Mononuclear cell (primary cell): ENCODE measurements at regions not wholly inside any gene's neighbourhood (a gene's known extent, or its start where the extent isn't known, plus 50 kb on each side); places are given as distances from the start of the nearest gene placed in this dataset.

Experiments
- H3K27me3 ChIP-seq: 2 replicates; pipeline ENCODE4 v1.6.0; 2011; ENCODE audit warnings: low read length, control low read depth; ENCODE audit not compliant: insufficient read depth
- H3K4me1 ChIP-seq: 2 replicates; pipeline ENCODE4 v1.5.1; 2011; ENCODE audit warnings: mild to moderate bottlenecking, low read length, control low read depth; ENCODE audit not compliant: insufficient read depth
- H3K4me3 ChIP-seq: 2 replicates; pipeline ENCODE4 v1.5.1; 2011; ENCODE audit warnings: mild to moderate bottlenecking, low read length, moderate library complexity
- H3K9me3 ChIP-seq: 2 replicates; pipeline ENCODE4 v1.5.1; 2011; ENCODE audit warnings: low read depth, mild to moderate bottlenecking, control low read depth, low read length

DNA sequence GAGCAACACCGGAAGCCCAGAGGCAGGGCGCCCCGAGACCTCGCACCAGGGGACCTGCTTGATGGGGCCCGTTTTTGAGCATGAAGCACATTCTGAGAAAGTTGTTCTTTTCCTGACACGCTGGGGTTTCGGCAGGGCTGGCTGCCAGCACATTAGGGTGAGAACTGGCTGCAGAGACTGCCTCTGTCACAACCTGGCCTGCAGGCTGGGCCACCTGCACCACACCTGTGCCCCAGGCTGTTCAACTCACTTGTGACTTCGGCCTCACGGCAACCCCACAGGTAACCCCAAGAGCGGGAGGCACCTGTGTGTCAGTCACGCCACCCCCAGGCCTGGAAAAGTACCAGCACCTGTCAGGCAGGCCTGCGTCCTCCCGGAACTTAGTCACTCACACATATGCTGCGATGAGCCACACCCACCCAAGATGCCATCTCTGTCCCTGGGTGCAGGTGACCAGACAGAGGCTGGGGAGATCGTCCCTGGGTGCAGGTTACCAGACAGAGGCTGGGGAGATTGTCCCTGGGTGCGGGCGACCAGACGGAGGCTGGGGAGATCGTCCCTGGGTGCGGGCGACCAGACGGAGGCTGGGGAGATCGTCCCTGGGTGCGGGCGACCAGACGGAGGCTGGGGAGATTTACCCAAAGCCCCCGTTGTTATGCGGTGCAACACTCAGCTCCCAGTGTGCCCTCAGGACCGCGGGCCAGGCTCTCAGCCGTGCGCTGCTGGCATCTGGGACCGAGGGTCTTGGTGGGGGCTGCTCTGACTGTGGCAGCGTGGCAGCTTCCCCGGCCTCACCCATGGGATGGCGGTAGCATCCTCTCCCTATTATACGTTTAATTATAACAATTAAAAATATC lies 82.5 kb upstream of the BHLHE23 start:
- H3K4me1 ChIP-seq: no peaks in the 10 kb centered on the region
- no peaks in the 10 kb centered on the region for H3K27me3 ChIP-seq
- H3K9me3 ChIP-seq: no peaks in the 10 kb centered on the region
- no peak overlapping the region for H3K4me3 ChIP-seq

DNA sequence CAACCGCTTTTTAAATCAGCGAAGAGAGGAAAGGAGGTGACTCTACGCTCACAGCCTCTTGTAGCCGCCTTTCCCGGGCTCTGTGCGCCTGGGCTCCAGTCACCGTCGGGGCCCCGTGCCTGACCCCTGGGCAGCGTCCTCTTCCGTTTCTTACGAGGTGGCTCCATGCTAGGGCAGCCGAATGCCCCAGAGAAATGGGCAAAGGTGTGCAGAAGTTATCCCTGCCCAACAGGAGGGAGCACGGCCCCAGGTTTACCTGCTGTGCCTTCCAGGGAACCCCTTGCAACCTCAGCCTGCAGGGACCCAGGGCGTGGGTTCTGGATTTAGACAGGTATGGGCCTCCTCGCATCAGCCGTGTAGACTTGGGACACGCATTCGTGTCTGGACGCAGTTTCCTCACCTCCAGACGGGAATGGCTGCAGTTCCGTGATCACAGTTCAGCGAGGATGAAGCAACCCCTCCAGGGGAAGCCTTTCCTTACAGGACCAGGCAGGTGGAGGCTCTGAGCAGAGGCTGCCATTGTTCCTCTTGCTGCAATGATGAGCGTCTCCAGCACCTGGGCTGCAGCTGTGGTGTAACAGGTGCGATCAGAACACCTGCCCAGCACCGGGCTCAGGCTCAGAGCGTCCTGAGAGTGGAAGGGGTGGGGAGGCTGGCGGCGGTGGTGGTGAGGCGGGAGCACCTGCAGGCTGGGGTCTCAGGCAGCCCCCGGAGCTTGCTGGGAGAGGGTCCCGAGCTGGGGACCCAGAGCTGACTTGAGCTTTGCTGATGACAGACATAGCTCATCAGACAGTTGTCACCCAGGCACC lies 81.3 kb upstream of the BHLHE23 start:
- Histone ChIP-seq H3K4me3 (no peak overlapping the region), H3K27me3 (no peaks in the 10 kb centered on the region), H3K9me3 (no peaks in the 10 kb centered on the region), H3K4me1 (no peaks in the 10 kb centered on the region)

DNA sequence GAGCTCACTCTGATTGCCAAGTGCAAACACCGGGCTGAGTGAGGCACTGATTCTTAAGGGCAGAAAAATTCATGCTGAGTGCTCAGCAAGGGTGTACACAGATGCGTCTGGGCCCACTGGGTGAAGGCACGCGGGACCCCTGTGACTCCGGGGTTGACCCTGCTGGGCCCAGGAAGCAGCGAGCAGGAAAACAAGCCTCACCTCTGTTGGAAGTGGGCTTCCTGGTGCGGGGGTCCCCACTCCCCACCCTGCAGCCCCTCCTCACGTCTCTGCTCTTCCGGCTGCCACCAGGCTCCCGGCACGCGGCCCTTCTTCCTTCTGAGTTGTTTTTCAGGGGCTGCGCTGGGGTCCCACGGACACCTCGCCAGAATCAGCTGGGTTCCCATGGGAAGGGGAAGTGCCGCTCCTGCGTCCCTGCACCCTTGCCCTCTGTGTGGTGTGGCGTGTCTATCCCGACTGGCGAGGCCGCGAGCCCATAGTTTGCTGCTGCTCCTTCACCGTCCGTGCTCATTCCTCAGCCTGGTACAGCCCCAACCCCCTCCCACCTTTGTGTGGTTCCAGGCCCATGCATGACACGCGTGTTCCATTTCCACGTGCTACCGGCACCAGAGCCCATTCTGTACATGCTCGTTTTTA lies 80.6 kb upstream of the BHLHE23 start:
- Histone ChIP-seq H3K27me3 (no peaks in the 10 kb centered on the region), H3K4me3 (no peak overlapping the region), H3K4me1 (no peaks in the 10 kb centered on the region), H3K9me3 (no peaks in the 10 kb centered on the region)

DNA sequence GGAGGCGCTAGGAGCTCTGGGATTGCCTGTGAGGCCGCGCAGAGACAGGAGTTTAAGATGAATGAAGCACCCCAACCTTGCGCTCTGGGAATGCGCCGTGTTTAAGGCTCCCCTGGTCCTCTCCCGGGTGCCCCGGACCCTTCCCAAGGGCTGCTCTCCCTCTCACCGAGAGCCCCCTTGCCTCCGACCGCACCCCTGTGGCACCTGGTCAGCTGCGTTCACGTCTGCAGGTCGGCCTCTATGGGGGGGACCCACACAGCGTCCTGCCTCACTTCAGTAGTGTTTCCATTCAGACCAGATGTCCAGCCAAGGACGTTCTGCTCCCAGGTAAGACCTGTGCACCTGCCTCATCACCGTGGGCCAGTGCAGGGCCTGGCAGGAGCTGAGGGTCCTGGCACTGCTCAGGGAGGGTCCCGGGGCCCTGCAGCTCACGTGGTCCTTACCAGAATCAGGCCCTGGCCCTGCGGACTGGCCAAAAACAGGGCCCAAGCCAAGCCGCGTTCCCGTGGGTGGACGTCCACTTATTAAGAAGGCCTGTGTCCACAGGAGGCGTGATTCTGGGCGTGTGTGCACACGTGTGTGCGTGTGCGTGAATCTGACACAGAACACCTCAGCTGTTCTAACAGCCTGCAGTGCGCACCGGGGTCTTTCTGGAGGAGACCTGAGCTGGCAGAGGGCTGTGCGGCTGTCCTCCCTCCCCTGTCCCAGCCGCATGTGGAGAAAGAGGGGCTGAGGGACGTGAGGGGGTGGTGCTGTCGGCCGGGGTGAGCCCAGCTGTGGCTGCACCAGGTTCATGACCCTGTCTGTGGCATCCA lies 79.9 kb upstream of the BHLHE23 start:
- no peak overlapping the region for H3K4me3 ChIP-seq
- H3K9me3 ChIP-seq: no peaks in the 10 kb centered on the region
- no peaks in the 10 kb centered on the region for H3K27me3 ChIP-seq
- H3K4me1 ChIP-seq: no peaks in the 10 kb centered on the region

DNA sequence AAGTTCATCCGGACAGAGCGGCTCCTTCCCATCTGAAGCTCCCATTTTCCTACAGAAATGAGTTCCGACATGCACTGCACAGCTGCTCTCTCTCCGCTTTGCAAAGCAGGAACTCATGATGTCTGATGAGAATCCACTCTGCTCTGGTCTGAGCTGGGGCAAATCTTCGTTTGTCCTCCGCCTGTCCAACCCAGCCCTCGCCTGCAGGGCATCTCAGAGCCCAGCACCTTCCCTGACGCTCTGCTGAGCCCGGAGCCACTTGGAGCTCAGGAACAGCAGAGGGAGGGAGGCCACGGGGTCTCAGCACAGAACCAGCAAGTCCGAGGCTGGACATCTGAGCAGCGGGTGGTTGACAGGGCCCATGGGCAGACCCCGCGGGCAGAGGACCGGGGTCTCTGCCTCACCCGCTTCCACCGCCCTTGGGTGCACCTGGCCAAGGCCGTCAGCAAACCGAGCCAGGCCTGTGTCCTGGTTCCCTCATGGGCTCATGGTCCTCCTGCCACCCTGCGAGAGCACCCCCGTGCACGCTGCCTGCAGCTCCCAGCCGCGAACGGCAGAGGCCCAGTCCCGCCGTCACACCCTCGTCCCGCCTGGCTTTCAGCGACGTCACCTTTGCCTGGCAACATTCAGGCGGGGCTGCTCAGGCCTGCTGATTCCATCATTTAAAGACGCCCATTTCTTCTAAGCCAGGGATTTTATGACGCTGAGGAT lies 78.5 kb upstream of the BHLHE23 start:
- H3K9me3 ChIP-seq: no peaks in the 10 kb centered on the region
- no peaks in the 10 kb centered on the region for H3K4me1 ChIP-seq
- H3K4me3 ChIP-seq: no peak overlapping the region
- no peaks in the 10 kb centered on the region for H3K27me3 ChIP-seq

DNA sequence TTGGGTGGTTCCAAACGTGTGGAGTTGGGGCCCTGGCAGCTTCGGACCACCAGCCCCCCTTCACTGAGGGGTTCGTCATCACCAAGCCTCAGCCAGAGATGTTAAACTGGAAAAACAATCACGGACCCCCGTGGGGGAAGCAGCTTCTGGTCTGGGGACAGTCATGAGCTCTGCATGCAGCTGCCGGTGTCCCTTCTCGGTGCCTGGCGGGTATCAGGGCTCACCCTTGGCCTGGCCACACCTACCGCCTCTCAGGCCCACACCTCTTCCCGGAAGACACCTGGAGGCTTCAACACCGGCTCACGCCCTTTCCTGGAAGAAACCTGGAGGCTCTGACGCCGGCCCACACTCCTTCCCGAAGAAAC lies 77.8 kb upstream of the BHLHE23 start:
- Histone ChIP-seq H3K9me3 (no peaks in the 10 kb centered on the region), H3K27me3 (no peaks in the 10 kb centered on the region), H3K4me1 (no peaks in the 10 kb centered on the region), H3K4me3 (no peak overlapping the region)

DNA sequence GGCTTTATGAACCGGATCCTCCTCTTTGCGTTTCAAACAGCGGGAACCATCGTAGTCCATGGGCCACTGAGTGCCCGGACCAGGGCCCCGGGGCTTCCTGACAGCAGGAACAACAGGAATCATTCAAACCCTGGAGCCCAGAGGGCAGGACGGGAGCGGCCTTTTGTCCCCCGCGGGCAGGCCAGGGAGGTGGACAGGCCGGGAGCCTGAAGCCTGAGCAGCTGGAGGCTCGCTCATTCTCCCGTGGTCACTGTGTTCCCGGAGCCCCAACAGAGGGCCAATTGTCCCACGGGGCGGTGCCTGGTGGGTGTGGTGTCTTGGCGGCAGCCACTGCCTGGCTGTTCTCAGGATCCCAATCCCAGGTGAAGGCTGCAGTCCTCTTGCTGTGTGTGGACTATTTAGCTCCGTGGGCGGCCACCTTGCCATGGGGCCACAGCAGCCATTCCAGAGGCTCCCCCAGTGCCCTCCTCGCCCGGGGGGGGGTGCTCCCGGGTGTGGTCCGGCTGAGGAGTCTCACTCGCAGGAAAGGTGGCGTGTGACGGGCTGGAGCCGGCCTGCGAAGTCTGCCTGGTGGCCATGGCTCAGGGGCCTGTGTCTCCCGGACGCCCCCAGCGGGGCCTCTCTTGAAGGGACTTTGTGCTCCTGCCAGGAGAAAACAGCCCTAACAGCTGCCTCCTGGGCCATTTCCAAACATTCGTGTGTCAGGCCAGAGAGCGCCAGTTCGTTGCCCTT lies 77.2 kb upstream of the BHLHE23 start:
- H3K27me3 ChIP-seq: no peaks in the 10 kb centered on the region

DNA sequence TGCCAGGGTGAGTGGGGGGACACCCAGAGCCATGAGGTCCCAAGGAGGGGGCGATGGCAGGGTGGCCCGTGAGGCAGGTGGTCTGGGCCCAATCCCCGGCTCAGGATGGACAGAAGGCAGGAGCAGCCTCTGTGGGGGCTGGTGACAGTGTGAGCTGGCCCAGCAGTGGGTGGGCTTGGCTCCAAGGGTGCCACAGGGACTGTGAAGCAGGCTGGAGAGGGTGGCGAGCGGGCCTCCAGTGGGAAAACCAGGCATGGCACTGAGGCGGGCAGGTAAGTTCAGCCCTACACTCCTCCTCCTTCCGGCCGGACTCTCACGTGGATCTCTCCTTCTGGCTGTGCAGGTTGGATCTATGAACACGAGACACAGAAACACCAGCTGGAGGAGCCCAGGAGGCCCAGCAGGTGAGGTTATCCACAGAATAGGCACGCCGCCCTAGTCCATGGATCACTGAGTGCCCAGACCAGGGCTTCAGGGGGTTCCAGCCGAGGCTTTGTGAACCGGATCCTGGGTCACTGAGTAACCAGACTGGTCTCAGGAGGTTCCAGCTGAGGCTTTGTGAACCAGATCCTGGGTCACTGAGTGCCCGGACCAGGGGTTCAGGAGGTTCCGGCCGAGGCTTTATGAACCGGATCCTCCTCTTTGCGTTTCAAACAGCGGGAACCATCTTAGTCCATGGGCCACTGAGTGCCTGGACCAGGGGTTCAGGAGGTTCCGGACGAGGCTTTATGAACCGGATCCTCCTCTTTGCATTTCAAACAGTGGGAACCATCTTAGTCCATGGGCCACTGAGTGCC lies 76.4 kb upstream of the BHLHE23 start:
- peaks cover 6% of the 10 kb centered on the region for H3K9me3 ChIP-seq
- no peaks in the 10 kb centered on the region for H3K27me3 ChIP-seq

More for the DNA sequence above, 77.2 kb upstream of the BHLHE23 start:
- H3K4me1 ChIP-seq: no peaks in the 10 kb centered on the region
- H3K9me3 ChIP-seq: no peaks in the 10 kb centered on the region
- H3K4me3 ChIP-seq: no peak overlapping the region

DNA sequence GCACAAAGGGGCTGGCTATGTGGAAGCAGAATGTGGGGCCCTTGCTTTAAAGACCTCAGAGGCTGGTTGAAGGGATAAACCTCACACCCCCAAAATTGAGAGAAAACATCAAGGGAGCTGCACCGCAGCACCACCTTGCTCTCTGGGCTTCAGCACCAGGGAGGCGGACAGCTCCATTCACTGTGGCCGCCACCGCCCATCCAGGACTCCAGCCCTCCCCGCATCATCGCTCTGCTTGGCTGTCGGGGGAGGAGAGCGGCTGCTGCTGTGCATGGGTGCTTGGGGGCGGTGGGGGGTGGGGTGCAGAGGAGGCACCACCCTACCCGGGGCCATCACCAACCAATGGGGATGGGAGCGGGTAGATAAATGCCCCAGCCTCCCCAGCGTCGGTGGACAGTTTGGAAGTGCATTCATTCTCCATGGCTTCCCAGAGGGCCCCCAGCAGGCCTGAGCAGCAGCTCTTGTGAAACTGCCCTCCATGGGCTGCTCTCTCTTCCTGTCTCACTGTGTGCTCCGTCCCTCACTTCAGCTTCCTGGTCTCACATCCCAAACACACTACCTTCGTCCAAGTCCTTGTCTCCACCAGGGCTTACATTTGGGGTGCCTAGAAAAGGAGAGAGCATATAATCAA lies 75.7 kb upstream of the BHLHE23 start:
- peaks cover 13% of the 10 kb centered on the region for H3K9me3 ChIP-seq
- H3K27me3 ChIP-seq: no peaks in the 10 kb centered on the region
- no peaks in the 10 kb centered on the region for H3K4me1 ChIP-seq
- no peak overlapping the region for H3K4me3 ChIP-seq

More for the DNA sequence above, 76.4 kb upstream of the BHLHE23 start:
- Histone ChIP-seq H3K4me3 (no peak overlapping the region), H3K4me1 (no peaks in the 10 kb centered on the region)

DNA sequence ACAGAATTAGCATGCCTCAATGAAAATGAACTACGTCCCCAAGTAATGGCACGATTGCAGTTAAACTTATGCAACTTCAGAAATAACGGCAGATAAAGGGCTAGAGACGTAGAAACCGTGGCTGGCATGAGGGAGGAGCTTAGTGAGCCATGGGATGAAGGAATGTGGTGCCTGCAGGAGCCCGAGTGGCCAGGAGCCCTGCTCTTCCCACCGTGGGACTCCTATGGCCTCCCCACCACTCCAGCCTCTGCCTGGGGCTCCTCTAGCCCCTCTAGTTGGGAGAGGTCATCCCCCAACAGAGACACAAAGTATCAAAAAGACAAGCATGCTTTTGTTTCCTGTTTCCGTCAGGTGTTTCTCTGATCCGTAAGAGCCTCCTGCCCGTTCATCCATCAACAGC lies 75.1 kb upstream of the BHLHE23 start:
- Histone ChIP-seq H3K4me3 (no peak overlapping the region), H3K4me1 (no peaks in the 10 kb centered on the region), H3K9me3 (peaks cover 18% of the 10 kb centered on the region), H3K27me3 (no peaks in the 10 kb centered on the region)

DNA sequence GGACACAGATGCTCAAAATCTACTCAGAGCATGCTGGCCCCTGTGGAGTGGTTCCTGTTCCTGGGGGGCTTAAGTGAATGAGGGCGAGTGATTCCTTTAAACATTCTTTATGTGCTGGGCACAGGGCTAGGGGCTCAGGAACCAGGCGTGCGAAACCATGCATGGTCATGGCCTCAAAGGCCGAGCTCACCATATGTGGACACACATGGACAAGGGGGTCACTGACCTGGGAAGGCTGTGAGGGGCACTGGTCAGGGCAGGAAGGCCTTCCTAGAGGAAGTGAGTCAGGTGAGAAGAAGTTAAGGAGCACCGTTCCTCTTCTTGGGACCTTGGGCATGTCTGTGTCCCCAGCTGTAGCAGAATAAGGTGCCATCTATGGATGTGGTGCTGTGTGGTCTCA lies 74.6 kb upstream of the BHLHE23 start:
- Histone ChIP-seq H3K9me3 (peaks cover 18% of the 10 kb centered on the region), H3K4me1 (no peaks in the 10 kb centered on the region), H3K27me3 (no peaks in the 10 kb centered on the region), H3K4me3 (no peak overlapping the region)

DNA sequence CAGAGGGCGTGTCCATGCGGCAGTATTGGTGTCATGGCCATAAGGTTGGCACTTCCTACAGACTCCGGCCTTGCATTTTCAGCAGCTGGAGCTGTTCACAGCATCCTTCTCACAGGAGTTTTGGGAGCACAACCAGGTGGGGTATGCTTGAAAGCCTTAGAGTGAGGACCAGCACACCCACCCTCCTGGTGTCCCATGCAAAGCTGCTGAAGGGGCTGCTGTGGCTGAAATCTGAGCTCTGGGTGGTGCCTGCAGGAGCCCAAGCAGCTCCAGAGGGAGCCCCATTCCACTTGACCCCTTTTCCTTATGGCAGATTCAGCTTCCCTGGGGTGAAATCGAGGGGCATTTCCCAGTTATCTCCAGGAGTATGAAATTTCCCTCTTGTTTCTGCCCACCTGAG lies 74.0 kb upstream of the BHLHE23 start:
- Histone ChIP-seq H3K9me3 (peaks cover 18% of the 10 kb centered on the region), H3K4me3 (no peak overlapping the region), H3K4me1 (no peaks in the 10 kb centered on the region), H3K27me3 (no peaks in the 10 kb centered on the region)

DNA sequence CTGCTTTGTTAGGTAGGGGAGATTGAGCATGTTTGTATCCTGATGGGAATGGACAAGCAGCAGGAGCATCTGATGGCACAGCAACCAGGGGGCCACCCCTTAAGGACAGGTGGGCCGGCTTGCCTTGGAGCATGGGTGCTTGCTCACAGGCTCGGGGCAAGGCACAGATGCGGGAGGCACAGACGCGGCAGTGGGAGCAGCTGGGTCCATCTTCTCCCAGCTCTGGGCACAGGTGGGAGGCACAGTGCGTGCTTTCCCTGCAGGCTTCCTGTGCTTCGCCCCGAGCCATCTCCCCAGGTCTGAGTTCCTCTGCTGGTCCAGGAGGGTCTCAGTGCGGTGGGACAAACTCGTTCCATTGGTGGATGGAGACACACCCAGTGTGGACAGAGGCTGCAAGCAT lies 73.6 kb upstream of the BHLHE23 start:
- Histone ChIP-seq H3K4me1 (no peaks in the 10 kb centered on the region), H3K27me3 (no peaks in the 10 kb centered on the region), H3K4me3 (no peak overlapping the region), H3K9me3 (peaks cover 18% of the 10 kb centered on the region)
